Ovary (tissue), 3 donors: ENCODE measurements at regions not wholly inside any gene's neighbourhood (a gene's known extent, or its start where the extent isn't known, plus 50 kb on each side); places are given as distances from the start of the nearest gene placed in this dataset.

ENCODE experiments used
- CTCF ChIP-seq, 3 donors: fragments of 450-650 bp in 2 of 3; fragments of 200-600 bp in 1 of 3; IDR thresholded peaks; one replicate each; pipeline versions ENCODE4 v1.5.1 to v1.8.0; 2016 to 2022; ENCODE audit warnings: antibody characterized with exemption in 3 of 3, mild to moderate bottlenecking in 1 of 3
- POLR2A ChIP-seq: fragments of 450-650 bp; IDR thresholded peaks from one replicate; pipeline ENCODE4 v1.6.1; 2017; ENCODE audit warnings: antibody characterized with exemption, mild to moderate bottlenecking, moderate library complexity
- donor health status: DM: no; HTN: no; CAD: no.

DNA sequence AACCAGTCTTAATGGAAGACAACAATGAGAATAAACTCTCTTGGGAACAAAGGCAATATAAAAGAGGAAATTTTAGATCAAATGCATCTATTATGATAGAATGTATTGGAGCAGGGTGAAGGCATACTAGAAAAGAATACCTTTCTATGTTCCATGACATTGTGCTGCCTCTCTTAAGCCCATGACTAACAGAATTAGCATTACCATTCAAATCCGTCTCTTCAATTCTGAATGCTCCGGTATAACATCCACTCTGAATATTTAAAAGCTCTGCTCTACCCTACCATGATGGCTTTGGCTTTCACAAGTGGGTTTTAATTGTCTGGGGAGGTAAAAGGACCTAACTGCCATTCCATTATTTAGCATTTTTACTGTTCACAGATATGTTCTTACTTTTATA is 1878.4 kb downstream of the ARAP2 start:
- no peak for TF ChIP-seq CTCF (IDR thresholded peaks at IDR 0.05)
- TF ChIP-seq POLR2A: no peak
